ENCODE measurements at regions not wholly inside any gene's neighbourhood (a gene's known extent, or its start where the extent isn't known, plus 50 kb on each side); places are given as distances from the start of the nearest gene placed in this dataset.

DNA sequence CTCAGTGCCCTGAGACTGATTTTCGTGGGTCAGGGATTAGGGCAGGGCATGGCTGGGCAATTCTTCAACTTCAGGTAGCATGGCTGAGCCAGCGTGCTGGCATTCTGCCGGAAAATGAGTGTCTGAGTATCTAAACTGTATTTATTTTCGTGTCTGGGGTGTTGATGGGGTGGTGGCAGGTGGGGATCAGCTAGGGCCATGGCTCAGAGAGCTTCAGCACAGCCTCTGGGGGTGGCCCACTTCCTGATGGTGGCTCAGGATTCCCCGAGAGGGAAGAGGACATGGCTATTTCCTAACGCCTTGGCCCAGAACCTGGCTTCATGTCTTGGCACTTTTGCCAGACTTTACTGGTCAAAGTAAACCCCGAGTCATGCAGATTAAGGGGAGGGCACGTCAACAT is 260.5 kb downstream of the GADD45G start:
- Mint-ChIP-seq H3K4me3 (ENCODE audit: unreplicated experiment) (no peak overlapping the region), H3K27ac (ENCODE audit: low read depth, unreplicated experiment) (no peak overlapping the region), H3K9me3 (ENCODE audit: unreplicated experiment) (no peaks in the 10 kb centered on the region), H3K4me1 (ENCODE audit: insufficient read depth, unreplicated experiment) (no peaks in the 10 kb centered on the region), H3K36me3 (ENCODE audit: insufficient read depth, unreplicated experiment) (no peaks in the 10 kb centered on the region), H3K27me3 (ENCODE audit: insufficient read depth, unreplicated experiment) (peaks cover 14% of the 10 kb centered on the region)
- intact Hi-C loops (cut with micrococcal nuclease): no loop called here
- no TSS peak for BruUV-seq (replicated peaks)
- ChIA-PET CTCF (no interaction called here), POLR2A (no interaction called here)
- no peak for DNase-seq (ENCODE audit: unreplicated experiment)
- TF ChIP-seq, protein P1, sequence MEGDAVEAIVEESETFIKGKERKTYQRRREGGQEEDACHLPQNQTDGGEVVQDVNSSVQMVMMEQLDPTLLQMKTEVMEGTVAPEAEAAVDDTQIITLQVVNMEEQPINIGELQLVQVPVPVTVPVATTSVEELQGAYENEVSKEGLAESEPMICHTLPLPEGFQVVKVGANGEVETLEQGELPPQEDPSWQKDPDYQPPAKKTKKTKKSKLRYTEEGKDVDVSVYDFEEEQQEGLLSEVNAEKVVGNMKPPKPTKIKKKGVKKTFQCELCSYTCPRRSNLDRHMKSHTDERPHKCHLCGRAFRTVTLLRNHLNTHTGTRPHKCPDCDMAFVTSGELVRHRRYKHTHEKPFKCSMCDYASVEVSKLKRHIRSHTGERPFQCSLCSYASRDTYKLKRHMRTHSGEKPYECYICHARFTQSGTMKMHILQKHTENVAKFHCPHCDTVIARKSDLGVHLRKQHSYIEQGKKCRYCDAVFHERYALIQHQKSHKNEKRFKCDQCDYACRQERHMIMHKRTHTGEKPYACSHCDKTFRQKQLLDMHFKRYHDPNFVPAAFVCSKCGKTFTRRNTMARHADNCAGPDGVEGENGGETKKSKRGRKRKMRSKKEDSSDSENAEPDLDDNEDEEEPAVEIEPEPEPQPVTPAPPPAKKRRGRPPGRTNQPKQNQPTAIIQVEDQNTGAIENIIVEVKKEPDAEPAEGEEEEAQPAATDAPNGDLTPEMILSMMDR (IDR thresholded peaks at IDR 0.05; ENCODE audit: unreplicated experiment): no peak

DNA sequence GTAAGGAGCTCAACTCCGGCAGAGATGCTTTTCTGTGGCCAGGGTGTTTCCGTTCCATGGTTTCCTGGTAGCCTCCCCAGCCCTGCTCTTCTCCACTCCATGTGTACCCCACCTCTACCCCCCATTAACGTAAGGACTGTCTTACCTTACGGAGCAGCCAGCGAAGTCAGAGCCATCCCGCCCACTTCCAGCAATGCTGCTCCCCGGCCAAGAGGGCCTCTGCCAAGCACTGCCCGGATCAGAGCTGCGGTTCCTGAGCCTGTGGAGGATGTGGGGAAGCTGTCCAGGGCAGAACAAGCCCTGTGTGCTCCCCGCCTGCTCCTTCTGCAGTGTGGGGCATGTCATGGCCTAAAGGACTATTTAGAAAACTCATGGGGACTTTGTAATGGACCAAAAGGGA is 261.2 kb downstream of the GADD45G start:
- no peak overlapping the region for H3K27ac Mint-ChIP-seq (ENCODE audit: low read depth, unreplicated experiment)
- BruUV-seq (replicated peaks): no TSS peak
- no peaks in the 10 kb centered on the region for H3K9me3 Mint-ChIP-seq (ENCODE audit: unreplicated experiment)
- DNase-seq (ENCODE audit: unreplicated experiment): no peak
- intact Hi-C loops (cut with micrococcal nuclease): no loop called here
- peaks cover 14% of the 10 kb centered on the region for H3K27me3 Mint-ChIP-seq (ENCODE audit: insufficient read depth, unreplicated experiment)
- ChIA-PET POLR2A (no interaction called here), CTCF (no interaction called here)
- TF ChIP-seq, protein P1 (IDR thresholded peaks at IDR 0.05; ENCODE audit: unreplicated experiment): no peak
- H3K4me3 Mint-ChIP-seq (ENCODE audit: unreplicated experiment): no peak overlapping the region
- no peaks in the 10 kb centered on the region for H3K4me1 Mint-ChIP-seq (ENCODE audit: insufficient read depth, unreplicated experiment)
- H3K36me3 Mint-ChIP-seq (ENCODE audit: insufficient read depth, unreplicated experiment): no peaks in the 10 kb centered on the region

DNA sequence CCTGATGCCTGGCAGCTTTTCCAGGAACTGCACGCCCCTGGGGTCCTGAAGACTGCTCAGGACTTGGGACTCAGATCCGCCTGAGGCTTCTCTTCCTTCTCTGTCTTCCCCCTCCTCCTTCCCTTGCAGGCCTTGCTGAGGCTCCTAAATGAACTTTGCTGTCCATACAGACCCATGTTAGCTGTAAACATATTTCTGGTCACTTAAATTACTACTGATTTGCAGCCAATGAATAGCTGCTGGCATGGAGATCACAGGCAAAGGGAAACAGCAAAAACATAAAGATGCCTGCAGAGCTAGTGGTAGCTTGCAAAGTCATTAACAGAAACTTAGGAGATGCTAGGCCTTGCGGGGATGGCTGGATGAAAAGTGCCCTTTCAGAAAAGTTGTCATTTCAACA is 261.9 kb downstream of the GADD45G start:
- BruUV-seq (replicated peaks): no TSS peak
- Mint-ChIP-seq H3K36me3 (ENCODE audit: insufficient read depth, unreplicated experiment) (no peaks in the 10 kb centered on the region), H3K9me3 (ENCODE audit: unreplicated experiment) (no peaks in the 10 kb centered on the region), H3K4me1 (ENCODE audit: insufficient read depth, unreplicated experiment) (no peaks in the 10 kb centered on the region), H3K4me3 (ENCODE audit: unreplicated experiment) (no peak overlapping the region), H3K27ac (ENCODE audit: low read depth, unreplicated experiment) (no peak overlapping the region), H3K27me3 (ENCODE audit: insufficient read depth, unreplicated experiment) (peaks cover 14% of the 10 kb centered on the region)
- intact Hi-C loops (cut with micrococcal nuclease): no loop called here
- no peak for DNase-seq (ENCODE audit: unreplicated experiment)
- ChIA-PET CTCF (interaction anchor here (0.6 to 0.9 kb wide), 2 partner anchors 10 to 47 kb away, joined by 3 read pairs; no protein-coding TSS in a partner anchor), POLR2A (no interaction called here)
- TF ChIP-seq, protein P1 (IDR thresholded peaks at IDR 0.05; ENCODE audit: unreplicated experiment): no peak

DNA sequence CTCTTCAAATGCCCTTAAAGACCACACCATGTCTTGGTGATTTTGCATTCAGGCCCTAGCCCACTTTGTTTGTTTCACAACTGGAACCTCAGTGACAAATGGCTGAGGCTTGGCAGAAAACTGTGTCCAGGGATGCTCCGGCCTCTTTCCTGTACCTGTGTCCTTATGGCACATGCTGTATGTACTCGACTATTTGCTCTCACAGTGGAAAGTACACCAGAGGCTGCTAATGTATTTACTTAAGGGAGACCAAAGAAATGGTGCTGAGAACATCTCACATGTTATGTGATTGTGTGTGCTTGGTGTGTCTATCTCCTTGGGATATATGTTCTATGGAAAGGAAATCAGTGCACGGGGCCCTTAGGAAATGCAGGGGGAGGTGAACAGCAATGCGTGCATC is 263.3 kb downstream of the GADD45G start:
- Mint-ChIP-seq H3K4me1 (ENCODE audit: insufficient read depth, unreplicated experiment) (no peaks in the 10 kb centered on the region), H3K27ac (ENCODE audit: low read depth, unreplicated experiment) (no peak overlapping the region), H3K27me3 (ENCODE audit: insufficient read depth, unreplicated experiment) (peaks cover 3% of the 10 kb centered on the region), H3K9me3 (ENCODE audit: unreplicated experiment) (no peaks in the 10 kb centered on the region), H3K36me3 (ENCODE audit: insufficient read depth, unreplicated experiment) (no peaks in the 10 kb centered on the region), H3K4me3 (ENCODE audit: unreplicated experiment) (no peak overlapping the region)
- DNase-seq (ENCODE audit: unreplicated experiment): no peak
- ChIA-PET CTCF (no interaction called here), POLR2A (no interaction called here)
- no TSS peak for BruUV-seq (replicated peaks)
- TF ChIP-seq, protein P1 (IDR thresholded peaks at IDR 0.05; ENCODE audit: unreplicated experiment): no peak
- intact Hi-C loops (cut with micrococcal nuclease): no loop called here

Data from MCF 10A (cell line).